ENCODE measurements at regions not wholly inside any gene's neighbourhood (a gene's known extent, or its start where the extent isn't known, plus 50 kb on each side); places are given as distances from the start of the nearest gene placed in this dataset.
"Not testable (repeated sequence)": the region's sequence is repeated elsewhere in the genome, so short reads cannot be mapped to it uniquely, and the experiment has no call there.

DNA sequence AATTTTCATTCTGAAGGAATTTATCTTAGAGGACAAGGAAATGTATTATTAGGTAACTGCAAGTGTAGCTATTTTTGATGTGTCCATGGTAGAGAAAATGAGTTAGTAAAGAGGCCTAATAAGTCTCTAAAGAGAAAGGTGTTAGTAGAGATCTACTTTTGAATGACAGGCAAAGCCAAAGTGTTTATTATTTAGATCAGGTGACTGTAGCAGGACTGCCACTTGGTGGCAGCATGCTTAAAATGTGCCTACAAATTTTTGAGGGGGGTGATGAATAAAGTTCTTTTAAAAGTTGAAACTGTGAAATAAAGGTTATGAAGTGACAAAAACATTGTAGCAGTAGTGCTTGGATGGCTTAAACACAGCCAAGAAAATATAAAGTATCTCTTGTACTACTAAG lies 421.5 kb upstream of the MEIS1 start:
- no peak for DNase-seq

DNA sequence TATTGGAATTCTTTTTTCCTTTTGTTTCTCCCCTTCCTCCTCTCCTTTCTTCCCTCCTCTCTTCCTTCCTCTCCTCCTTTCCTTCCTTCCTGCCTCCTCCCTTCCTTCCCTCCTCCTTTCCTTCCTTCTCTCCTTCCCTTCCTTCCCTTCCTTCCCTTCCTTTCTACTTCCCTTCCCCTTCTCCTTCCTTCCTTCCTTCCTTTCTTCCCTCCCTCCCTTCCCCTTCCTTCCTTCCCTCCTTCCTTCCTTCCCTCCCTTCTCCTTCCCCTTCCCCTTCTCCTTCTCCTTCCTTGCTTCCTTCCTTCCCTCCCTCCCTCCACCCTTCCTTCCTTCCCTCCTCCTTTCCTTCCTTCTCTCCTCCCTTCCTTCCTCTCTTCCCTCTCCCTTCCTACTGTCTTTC lies 431.0 kb upstream of the MEIS1 start:
- no peak for DNase-seq

DNA sequence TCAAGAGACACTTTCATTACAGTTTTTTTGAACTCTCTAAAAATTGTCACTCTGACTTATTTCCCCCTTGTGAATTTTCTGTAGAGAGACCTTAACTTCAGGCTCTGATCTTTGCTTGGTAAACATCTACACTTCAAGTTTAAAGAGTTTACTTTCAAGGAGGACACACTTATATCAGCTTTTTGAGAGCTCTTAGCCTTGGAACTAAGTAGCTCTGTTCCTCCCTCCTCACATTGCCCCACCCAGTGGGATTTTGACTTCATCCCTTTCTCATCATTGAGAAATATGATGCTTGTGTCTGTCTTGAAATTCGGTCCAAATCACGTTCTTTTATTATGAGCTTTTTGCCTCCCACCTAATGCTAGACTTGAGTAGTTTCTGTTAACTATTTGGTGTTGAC lies 433.4 kb upstream of the MEIS1 start:
- DNase-seq = no peak

DNA sequence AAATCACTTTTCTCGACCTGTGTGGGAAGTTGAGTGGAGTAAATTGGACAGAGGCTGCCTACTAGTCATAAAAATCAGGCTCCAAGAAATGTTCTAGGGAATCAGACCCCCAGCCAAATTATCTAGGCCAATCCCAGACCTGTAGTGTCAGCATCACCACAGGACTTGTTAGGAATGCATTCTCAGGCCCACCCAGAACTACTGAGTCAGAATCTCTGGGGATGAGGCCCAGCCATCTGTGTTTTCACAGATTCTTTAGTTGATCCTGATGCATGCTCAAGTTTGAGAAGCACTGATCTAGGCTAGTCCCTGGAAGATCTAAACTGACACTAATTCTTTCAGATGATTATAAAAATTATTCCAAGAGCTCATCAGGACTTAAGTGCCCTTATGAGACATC lies 434.0 kb upstream of the MEIS1 start:
- no peak for DNase-seq

DNA sequence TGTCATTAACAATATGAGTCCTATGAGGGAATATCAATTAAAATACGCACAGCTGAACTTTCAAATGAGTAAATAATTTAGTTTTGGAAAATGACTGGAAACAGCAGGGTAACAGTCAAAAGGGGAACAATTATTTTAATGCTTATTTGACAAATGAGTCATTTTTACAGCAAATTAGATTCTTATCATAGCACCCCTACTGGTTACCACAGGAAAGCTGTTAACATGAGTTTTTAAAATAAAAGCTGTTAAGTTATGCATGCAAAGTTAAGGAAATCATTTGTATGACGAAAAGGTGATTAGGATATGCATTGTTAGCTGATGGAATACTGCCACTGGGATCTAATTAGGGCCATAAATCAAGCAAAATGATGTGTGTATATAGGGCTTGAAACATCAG lies 435.1 kb upstream of the MEIS1 start:
- DNase-seq = no peak

DNA sequence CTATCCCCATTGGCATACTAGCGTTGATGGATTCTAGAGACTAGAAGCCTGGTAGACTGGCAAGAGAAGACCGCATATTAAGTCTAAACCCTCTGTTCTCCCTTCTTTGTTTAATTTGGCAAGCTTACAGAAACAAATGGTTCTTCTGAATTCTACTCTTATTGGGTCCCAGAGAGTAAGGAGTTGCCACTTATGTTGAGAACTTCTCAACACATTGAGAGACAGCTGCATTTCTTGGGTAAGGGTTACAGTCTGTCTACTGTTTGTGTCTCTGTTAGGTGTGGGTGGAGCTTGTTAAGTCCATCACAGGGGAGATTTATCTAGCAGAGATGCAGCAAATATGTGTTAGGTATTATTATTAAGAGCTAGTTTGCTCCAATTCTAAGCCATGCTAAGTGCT lies 435.8 kb upstream of the MEIS1 start:
- DNase-seq = no peak

DNA sequence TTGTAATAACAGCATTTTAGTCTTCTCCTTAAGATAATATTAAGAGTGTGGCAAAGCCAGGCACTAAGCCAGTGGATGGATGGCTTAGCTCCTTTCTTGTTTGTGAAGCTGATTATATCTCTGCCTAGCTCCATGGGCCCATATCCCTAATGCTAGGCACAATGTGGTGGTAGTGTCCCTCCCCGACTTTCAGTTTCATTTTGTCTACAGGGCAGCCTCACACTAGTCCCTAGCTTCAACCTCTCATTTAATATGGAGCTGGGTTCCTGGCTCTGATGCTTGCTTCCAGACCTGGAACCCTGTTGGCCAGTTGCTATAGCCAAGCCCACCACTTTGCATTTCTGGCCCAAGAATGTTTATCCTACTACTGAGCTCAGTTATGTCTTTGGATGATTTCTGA lies 437.0 kb upstream of the MEIS1 start:
- DNase-seq = no peak

DNA sequence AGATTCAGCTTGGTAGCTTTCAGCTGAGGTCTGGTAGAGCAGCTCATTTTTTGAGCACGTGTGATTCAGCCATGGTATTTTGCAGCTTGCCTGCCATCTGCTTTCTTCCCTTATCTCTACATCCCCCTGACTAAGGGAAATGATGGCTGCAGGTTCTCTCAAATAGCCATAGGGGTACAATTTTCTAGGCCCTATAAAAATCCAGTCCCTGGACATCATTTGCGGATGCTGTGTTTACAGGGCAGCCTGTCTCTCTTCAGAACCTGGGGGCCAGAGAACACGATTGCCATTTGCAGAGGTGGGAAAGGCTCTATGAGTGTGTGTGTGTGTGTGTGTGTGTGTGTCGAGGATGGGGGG lies 442.7 kb upstream of the MEIS1 start:
- DNase-seq = no peak

DNA sequence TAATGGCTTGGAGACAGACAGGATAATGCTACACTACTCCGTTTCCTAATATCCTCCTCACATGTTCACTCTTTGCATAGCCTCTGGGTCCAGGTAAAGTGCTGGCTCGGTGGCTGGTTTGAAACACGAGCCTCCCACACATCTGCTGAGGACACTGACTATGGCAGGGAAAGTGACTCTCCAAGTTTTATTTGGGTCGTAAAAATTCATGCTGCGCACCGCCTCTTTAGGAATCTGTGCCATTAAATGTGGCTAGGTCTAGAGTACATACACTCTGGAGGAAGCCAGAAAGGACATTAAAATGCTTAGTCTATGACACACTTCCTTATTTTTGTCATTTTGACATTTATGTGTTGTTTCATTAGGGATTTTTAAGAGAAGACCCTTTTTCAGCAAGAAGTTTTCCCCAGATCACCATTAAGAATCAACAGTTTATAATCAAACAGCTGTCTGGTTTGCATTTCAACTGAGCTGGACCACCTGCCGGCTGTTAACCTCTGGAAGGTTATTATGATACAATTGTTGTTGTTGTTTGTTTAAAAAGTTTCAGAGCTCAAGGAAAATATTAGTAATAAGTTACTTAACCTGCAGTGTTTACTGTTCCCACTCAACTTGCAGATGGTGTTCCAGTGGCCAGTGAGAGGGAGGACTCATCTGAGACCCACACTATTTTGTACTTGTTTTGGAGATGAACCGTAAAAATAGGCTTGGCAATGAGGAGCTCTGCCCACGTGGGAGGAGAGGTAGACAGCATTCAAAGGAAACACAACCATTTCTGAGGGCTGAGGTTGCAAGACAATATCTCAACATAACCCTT lies 443.3 kb upstream of the MEIS1 start:
- DNase-seq = no peak

DNA sequence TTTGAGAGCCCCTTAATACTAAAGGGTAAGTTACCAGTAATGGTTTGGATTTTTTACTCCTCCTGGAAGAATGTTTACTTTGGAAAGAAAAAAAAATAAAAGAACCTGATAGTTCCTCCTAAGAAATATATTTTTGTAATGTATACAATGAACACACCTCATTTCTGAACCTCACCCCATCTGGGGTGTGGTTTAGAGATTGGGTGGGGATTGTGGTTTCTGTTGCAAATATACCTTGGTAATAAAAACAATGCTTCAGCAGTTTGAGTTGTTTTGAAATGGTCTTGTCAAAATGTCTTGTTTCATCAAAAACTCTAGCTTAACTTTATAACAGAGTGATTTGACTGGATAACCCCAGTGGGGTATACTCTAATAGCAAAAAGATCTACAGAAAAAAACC lies 448.9 kb upstream of the MEIS1 start:
- no peak for DNase-seq

DNA sequence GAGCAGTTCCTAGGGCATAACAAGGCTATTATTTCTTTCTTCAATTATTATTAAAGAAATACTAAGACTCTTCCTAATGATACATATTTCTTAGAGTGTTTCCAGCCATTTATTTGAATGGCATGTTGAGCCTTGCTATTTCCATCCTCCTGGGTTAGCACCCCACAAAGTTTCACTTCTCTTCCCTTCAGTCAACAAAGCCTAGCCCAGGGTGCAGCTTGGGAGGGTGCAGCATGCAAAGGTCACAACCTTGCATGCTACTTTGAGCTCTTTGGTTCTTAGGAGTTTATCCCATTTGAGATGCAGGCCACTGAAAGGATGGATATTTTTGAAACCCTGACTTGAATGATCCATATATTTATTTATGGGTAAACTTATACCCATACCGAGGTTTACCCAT lies 454.4 kb upstream of the MEIS1 start:
- no peak for DNase-seq

DNA sequence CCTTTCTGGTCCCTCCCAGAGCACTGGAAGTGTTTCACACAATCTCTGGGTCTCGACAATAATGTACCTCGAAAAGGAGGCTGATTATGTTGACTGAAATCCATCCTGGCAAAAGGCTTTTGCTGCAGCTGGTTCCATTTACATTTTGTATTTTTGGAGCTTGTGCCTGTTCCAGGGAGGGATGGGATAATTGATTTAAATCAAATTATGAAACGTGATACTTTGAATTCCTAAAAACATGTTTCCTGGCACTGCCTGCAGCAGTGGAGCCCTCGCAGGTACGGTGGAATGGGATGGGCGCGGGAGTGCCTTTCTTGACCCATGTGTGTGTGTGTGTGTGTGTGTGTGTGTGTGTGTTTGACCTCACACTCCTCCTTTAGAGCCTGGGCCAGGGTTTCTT lies 455.5 kb upstream of the MEIS1 start:
- no peak for DNase-seq

DNA sequence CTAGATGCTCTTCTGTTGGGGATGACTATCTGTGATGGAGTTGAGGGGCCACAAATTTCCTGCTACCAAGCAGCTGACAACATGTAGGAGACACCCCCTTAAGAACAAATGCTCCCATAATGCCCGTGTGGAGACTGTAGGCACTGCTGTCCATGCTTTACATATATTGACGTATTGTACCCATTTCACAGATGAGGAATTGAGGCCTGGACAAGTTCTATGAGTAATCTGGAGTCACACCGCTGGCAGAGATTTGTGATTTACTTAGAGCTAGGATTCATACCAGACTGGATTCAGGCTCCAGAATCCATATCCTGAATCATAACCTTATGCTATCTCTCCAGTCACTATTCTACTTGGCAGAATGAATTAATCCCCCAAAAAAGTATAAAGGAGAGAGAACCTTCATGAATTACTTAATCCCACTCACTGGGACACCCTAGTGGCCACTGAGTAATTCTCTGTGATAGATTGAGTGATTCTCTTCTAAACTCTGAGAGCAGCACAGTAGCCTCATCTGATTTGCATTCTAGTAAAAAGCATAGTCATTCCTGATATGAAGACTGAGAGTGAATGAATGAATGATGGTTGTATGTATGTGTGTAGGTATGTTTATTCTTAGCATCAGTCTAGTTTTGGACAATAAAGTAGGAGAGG lies 460.7 kb upstream of the MEIS1 start:
- DNase-seq = no peak

DNA sequence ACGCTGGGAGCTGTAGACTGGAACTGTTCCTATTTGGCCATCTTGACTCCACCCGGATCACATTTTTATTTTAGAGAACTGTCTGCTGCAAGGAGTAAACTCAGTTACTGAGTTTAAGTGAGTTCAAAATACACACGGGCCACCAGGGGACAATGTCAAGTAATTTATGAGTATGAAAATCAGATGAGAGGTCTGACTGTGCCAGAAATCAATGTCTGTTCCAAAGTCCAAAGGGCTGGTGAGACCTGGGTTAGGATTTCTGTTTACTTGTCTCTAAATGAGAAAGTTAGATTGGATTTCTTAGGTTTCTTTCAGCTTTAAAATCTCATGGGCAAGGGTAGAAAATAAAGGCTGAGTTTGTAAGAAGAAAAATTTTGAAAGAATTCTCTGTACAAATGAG lies 465.8 kb upstream of the MEIS1 start:
- no peak for DNase-seq

DNA sequence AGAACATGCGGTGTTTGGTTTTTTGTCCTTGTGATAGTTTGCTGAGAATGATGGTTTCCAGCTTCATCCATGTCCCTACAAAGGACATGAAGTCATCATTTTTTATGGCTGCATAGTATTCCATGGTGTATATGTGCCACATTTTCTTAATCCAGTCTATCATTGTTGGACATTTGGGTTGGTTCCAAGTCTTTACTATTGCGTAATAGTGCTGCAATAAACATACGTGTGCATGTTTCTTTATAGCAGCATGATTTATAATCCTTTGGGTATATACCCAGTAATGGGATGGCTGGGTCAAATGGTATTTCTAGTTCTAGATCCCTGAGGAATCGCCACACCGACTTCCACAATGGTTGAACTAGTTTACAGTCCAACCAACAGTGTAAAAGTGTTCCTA lies 471.6 kb upstream of the MEIS1 start:
- DNase-seq = not testable (repeated sequence)

DNA sequence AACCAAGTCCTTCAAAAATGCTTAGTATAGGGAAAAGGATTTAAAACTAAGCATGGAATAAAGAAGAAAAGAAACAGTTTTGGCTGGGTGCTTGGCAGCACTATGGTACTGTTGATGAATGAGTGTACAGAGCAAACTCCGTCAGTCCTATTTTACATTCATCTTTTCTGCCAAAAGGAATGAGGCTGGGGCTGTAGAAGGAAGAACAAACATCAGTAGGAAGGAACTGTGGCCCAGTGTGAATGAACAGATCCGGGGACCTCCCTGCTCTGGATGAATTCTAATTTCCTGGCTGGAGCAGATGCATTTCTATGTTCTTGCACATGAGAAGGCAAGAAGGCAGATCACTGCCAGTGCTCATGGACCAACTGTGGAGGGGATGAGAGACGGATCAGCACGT lies 474.0 kb upstream of the MEIS1 start:
- DNase-seq = no peak

DNA sequence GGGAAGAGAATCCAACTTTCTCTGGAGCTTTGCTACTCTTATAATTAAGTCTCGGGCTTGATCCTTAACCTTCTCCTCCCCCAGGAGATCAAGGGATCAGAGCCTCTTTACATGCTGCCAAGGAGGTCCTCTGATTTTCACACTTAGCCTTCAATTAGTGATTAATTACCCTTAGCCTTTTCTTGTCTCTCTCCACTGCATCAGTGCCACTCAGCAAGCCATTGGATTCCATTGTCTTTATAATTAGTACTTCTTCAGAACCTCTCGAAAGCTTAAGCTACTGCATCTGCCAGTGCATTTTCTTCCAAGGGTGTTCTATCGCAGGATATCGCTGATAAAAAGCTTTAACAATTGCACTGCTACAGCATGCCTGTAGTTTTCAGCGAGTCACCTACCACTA lies 477.0 kb upstream of the MEIS1 start:
- no peak for DNase-seq

DNA sequence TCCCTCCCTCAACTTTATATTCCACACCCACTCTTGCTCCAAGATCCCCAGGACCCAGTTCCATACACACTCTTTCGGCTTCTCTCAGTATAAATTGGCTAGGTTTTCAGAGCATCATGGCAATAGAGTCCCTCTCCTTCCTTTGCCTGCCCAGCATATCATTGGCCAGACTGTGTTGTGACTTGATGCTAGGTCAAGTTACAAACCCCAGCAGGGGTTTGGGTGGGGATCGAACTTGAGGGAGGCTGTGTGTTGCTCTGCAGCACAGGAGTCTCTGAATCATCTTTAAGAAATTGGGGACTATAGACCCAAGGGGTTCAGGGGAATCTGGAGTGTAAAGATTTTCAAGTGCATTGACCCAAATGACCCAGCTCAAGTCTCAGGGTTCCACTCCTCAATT lies 477.5 kb upstream of the MEIS1 start:
- no peak for DNase-seq

DNA sequence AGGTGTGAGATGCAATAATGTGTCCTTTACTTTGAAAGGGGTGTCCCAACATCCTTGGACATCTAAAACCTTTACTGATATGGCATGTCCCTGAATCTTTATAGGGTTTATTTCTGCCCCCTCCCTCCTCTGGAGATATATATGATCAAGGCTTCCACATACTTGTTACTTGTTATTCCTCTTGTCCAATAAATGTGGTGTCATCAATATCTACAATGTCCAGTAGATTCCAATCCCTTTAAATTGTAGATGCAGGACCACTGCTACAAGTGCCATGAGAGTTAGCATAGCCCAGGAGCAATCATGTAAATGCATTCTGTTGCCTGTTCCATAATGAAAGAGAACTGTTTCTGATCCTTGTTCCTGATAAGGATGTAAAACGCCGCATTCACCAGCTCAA lies 479.7 kb upstream of the MEIS1 start:
- no peak for DNase-seq

DNA sequence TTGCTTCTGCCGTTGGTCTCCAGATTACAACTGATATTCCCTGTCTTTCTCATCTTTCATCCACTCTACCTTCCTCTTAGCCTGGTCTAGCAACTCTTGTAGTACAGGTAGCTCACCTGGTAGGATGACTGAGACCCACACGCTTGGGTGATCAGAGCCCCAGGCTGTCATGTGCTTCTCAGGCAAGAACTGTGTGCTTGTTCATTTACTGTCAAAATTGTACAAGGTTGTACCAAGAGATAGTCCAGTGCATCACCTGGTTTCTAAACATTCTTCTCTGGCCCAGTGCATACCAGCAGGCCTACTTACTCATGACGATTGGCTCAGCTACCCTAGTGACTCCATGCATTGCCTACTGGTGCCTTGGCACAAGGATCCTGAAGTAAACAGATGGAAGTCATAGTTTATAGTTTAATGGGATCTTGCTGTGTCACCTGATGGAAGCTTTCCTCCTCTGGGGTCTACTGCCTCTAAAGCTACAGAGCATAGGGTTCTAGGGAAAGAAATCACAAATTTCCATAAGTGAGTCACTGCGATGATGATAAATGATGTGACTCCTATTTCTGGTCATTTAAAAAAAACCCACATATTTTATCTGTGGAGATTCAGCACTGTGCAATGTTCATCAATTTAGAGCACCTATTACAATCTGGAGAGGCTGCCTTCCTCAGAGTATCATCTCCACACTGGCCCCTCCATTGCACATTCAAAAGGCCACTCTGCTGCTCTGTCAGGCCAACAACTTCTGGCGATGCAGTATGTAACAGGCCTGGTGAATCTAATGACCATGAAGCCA lies 481.8 kb upstream of the MEIS1 start:
- DNase-seq = no peak

DNA sequence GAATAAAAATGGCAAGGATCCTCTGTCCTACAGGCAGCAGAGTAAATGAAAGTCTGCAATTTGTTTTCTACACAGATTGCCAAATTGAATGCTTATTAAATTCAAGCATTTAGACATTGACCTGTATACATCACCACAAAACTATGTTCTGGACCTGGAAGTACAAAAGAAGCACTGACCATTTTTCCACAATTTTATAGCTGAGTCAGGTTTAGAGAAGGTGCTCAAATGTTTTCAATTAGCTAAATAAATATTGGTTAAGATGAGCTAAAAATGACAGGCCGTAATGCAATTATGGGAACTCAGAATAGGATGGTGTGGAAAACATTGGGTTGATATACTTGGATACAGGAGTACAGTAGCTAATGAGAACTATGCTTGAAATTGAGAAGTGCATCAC lies 490.7 kb upstream of the MEIS1 start:
- DNase-seq = no peak

DNA sequence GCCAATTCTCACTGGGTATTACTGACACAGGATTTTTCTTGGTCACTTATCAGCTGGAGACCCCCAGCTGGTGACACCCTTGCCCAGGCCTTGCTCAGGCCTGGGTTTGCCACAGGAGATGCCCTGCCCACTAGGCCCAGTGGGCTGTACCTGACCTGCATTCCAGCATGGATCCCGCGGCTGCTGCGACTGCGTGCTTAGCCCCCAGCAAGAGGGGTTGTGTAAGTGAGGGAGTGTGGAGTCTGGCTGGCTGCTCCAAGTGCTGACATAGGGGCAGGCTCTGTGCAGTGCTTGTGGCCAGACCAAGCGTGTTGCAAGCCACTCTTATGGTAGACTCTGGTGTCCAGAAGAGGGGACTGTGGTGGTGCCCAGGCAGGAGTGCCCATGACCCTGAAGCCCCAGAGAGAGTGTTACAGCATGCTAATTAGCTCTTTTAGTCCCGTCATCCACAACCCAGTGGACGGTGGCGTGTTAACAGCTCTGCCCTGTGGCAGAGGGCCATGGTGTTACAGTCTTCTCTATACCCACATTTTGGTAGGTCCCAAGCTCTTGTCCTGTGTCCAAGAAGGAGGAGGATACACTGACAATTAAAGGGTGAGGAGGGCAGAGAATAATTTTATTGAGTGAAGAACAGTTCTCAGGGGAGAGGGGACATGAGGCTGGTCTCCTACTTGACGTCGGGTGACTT lies 491.7 kb upstream of the MEIS1 start:
- no peak for DNase-seq

DNA sequence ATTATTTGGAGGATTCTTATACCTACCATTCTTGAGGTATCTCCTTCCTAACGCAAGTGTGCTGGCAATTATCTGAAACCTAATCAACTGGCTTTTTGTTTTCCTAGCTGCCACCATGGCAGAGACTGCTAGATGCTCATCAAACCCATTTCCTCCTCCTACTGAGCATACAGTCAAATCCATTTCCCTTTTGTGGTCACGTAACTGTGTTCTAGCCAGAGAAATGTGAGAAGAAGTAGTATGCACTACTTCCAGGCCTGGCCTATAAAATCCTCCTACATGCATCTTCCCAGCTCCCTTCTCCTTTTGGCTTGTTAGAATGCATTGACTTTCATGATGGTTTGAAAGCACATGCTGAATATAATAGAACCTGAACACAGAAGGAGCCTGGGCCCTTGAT lies 494.1 kb upstream of the MEIS1 start:
- no peak for DNase-seq

DNA sequence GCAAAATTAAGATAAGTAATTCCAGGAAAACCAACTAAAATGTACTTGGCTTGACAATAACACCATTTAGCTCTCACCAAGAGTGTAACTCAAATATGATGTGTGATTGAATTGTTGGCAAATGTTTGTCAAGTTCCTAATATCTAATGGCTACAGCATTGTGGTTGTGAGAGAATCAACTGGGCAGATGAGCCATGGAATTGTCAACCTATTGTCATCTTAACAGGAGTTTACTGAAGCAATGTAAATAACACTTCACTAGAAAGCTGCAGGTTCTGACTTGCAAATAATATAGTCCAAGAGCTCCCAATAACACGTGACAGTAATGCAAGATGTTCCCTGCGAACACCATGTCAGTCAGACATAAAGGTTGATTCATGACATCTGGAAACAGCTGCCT lies 495.2 kb upstream of the MEIS1 start:
- DNase-seq = no peak

Measured in NCI-H2227 treated with DMSO at 0.1 percent for 48 hours (cell line).